ENCODE measurements at regions not wholly inside any gene's neighbourhood (a gene's known extent, or its start where the extent isn't known, plus 50 kb on each side); places are given as distances from the start of the nearest gene placed in this dataset.

- no peak overlapping the region for H3K9ac ChIP-seq (ENCODE audit: insufficient read length, low read depth)
- no peaks in the 10 kb centered on the region for H3K9me3 ChIP-seq (ENCODE audit: insufficient read depth, low read length)
- no peaks in the 10 kb centered on the region for H3K36me3 ChIP-seq (ENCODE audit: insufficient read depth, insufficient read length, low read length)
- DNase-seq (ENCODE audit: low read depth, low spot score): no peak
- H3K4me3 ChIP-seq (ENCODE audit: insufficient read length, low read depth): no peak overlapping the region
- TF ChIP-seq YY1 (IDR thresholded peaks at IDR 0.05; ENCODE audit: insufficient read depth, insufficient read length) (no peak), ZNF274 (IDR thresholded peaks at IDR 0.05; ENCODE audit: low read depth, low read length) (no peak)
- no peaks in the 10 kb centered on the region for H3K27me3 ChIP-seq (ENCODE audit: insufficient read depth, insufficient read length)
- peaks cover 2% of the 10 kb centered on the region for H3K4me1 ChIP-seq (ENCODE audit: insufficient read depth, insufficient read length)
These were observed 250.9 kb downstream of the HIVEP2 start for GRCh38 chr6:142694054-142694453.

- H3K36me3 ChIP-seq (ENCODE audit: insufficient read depth, insufficient read length, low read length): no peaks in the 10 kb centered on the region
- peaks cover 2% of the 10 kb centered on the region for H3K4me1 ChIP-seq (ENCODE audit: insufficient read depth, insufficient read length)
- no peak overlapping the region for H3K9ac ChIP-seq (ENCODE audit: insufficient read length, low read depth)
- DNase-seq (ENCODE audit: low read depth, low spot score): no peak
- H3K4me3 ChIP-seq (ENCODE audit: insufficient read length, low read depth): no peak overlapping the region
- TF ChIP-seq YY1 (IDR thresholded peaks at IDR 0.05; ENCODE audit: insufficient read depth, insufficient read length): no peak
- no peak for TF ChIP-seq SUZ12 (IDR thresholded peaks at IDR 0.05; ENCODE audit: extremely low read depth, insufficient read depth, insufficient read length)
- no peak for TF ChIP-seq ZNF274 (IDR thresholded peaks at IDR 0.05; ENCODE audit: low read depth, low read length)
- no peaks in the 10 kb centered on the region for H3K9me3 ChIP-seq (ENCODE audit: insufficient read depth, low read length)
- H3K27me3 ChIP-seq (ENCODE audit: insufficient read depth, insufficient read length): no peaks in the 10 kb centered on the region
These were observed 250.0 kb downstream of the HIVEP2 start for GRCh38 chr6:142695016-142695415.

- no peak for DNase-seq (ENCODE audit: low read depth, low spot score)
- Histone ChIP-seq H3K27me3 (ENCODE audit: insufficient read depth, insufficient read length) (no peaks in the 10 kb centered on the region), H3K4me1 (ENCODE audit: insufficient read depth, insufficient read length) (peaks cover 2% of the 10 kb centered on the region), H3K4me3 (ENCODE audit: insufficient read length, low read depth) (no peak overlapping the region), H3K9me3 (ENCODE audit: insufficient read depth, low read length) (no peaks in the 10 kb centered on the region), H3K36me3 (ENCODE audit: insufficient read depth, insufficient read length, low read length) (no peaks in the 10 kb centered on the region), H3K9ac (ENCODE audit: insufficient read length, low read depth) (no peak overlapping the region)
- TF ChIP-seq SUZ12 (IDR thresholded peaks at IDR 0.05; ENCODE audit: extremely low read depth, insufficient read depth, insufficient read length): no peak
- TF ChIP-seq YY1 (IDR thresholded peaks at IDR 0.05; ENCODE audit: insufficient read depth, insufficient read length): no peak
- TF ChIP-seq ZNF274 (IDR thresholded peaks at IDR 0.05; ENCODE audit: low read depth, low read length): no peak
These were observed 248.6 kb downstream of the HIVEP2 start for GRCh38 chr6:142696123-142697000.

- TF ChIP-seq SUZ12 (IDR thresholded peaks at IDR 0.05; ENCODE audit: extremely low read depth, insufficient read depth, insufficient read length) (no peak), YY1 (IDR thresholded peaks at IDR 0.05; ENCODE audit: insufficient read depth, insufficient read length) (no peak), ZNF274 (IDR thresholded peaks at IDR 0.05; ENCODE audit: low read depth, low read length) (no peak)
- no peak for DNase-seq (ENCODE audit: low read depth, low spot score)
- Histone ChIP-seq H3K27me3 (ENCODE audit: insufficient read depth, insufficient read length) (no peaks in the 10 kb centered on the region), H3K9ac (ENCODE audit: insufficient read length, low read depth) (no peak overlapping the region), H3K36me3 (ENCODE audit: insufficient read depth, insufficient read length, low read length) (no peaks in the 10 kb centered on the region), H3K4me3 (ENCODE audit: insufficient read length, low read depth) (no peak overlapping the region), H3K4me1 (ENCODE audit: insufficient read depth, insufficient read length) (peaks cover 2% of the 10 kb centered on the region), H3K9me3 (ENCODE audit: insufficient read depth, low read length) (no peaks in the 10 kb centered on the region)
These were observed 248.0 kb downstream of the HIVEP2 start for GRCh38 chr6:142697001-142697335.

GRCh38 chr6:142697922-142698321 is 247.1 kb downstream of the HIVEP2 start:
- Histone ChIP-seq H3K4me3 (ENCODE audit: insufficient read length, low read depth) (no peak overlapping the region), H3K4me1 (ENCODE audit: insufficient read depth, insufficient read length) (peaks cover 2% of the 10 kb centered on the region), H3K27me3 (ENCODE audit: insufficient read depth, insufficient read length) (no peaks in the 10 kb centered on the region), H3K9me3 (ENCODE audit: insufficient read depth, low read length) (no peaks in the 10 kb centered on the region), H3K36me3 (ENCODE audit: insufficient read depth, insufficient read length, low read length) (no peaks in the 10 kb centered on the region), H3K9ac (ENCODE audit: insufficient read length, low read depth) (no peak overlapping the region)
- no peak for DNase-seq (ENCODE audit: low read depth, low spot score)
- TF ChIP-seq ZNF274 (IDR thresholded peaks at IDR 0.05; ENCODE audit: low read depth, low read length): no peak
- no peak for TF ChIP-seq YY1 (IDR thresholded peaks at IDR 0.05; ENCODE audit: insufficient read depth, insufficient read length)
- TF ChIP-seq SUZ12 (IDR thresholded peaks at IDR 0.05; ENCODE audit: extremely low read depth, insufficient read depth, insufficient read length): no peak

- no peak for DNase-seq (ENCODE audit: low read depth, low spot score)
- no peaks in the 10 kb centered on the region for H3K36me3 ChIP-seq (ENCODE audit: insufficient read depth, insufficient read length, low read length)
- H3K4me3 ChIP-seq (ENCODE audit: insufficient read length, low read depth): no peak overlapping the region
- H3K9ac ChIP-seq (ENCODE audit: insufficient read length, low read depth): no peak overlapping the region
- no peaks in the 10 kb centered on the region for H3K27me3 ChIP-seq (ENCODE audit: insufficient read depth, insufficient read length)
- no peaks in the 10 kb centered on the region for H3K9me3 ChIP-seq (ENCODE audit: insufficient read depth, low read length)
- TF ChIP-seq ZNF274 (IDR thresholded peaks at IDR 0.05; ENCODE audit: low read depth, low read length) (no peak), YY1 (IDR thresholded peaks at IDR 0.05; ENCODE audit: insufficient read depth, insufficient read length) (no peak), SUZ12 (IDR thresholded peaks at IDR 0.05; ENCODE audit: extremely low read depth, insufficient read depth, insufficient read length) (no peak)
- H3K4me1 ChIP-seq (ENCODE audit: insufficient read depth, insufficient read length): peaks cover 2% of the 10 kb centered on the region
These were observed 246.2 kb downstream of the HIVEP2 start for GRCh38 chr6:142698751-142699150.

- Histone ChIP-seq H3K4me1 (ENCODE audit: insufficient read depth, insufficient read length) (peaks cover 2% of the 10 kb centered on the region), H3K36me3 (ENCODE audit: insufficient read depth, insufficient read length, low read length) (no peaks in the 10 kb centered on the region), H3K9me3 (ENCODE audit: insufficient read depth, low read length) (no peaks in the 10 kb centered on the region), H3K27me3 (ENCODE audit: insufficient read depth, insufficient read length) (no peaks in the 10 kb centered on the region), H3K4me3 (ENCODE audit: insufficient read length, low read depth) (no peak overlapping the region), H3K9ac (ENCODE audit: insufficient read length, low read depth) (no peak overlapping the region)
- TF ChIP-seq YY1 (IDR thresholded peaks at IDR 0.05; ENCODE audit: insufficient read depth, insufficient read length) (no peak), ZNF274 (IDR thresholded peaks at IDR 0.05; ENCODE audit: low read depth, low read length) (no peak), SUZ12 (IDR thresholded peaks at IDR 0.05; ENCODE audit: extremely low read depth, insufficient read depth, insufficient read length) (no peak)
- DNase-seq (ENCODE audit: low read depth, low spot score): no peak
These were observed 245.6 kb downstream of the HIVEP2 start for GRCh38 chr6:142699391-142699790.
